Activated T-cell treated with anti-CD3 and anti-CD28 coated beads, Interleukin-2, amount 50 U/mL, for 72 hours (primary cell): ENCODE measurements at regions not wholly inside any gene's neighbourhood (a gene's known extent, or its start where the extent isn't known, plus 50 kb on each side); places are given as distances from the start of the nearest gene placed in this dataset.

Source experiments
- ATAC-seq, 2 donors: fragments of 150-1000 bp; cut with Tn5 transposase; replicated peaks in 1 of 2; 2 replicates each; pipeline ENCODE4 v1.10.0; 2021; ENCODE audit warnings: moderate library complexity in 2 of 2, mild to moderate bottlenecking in 1 of 2
- DNase-seq, 2 donors: peaks; one replicate each; pipeline ENCODE4 v3.0.0; 2021 to 2022; ENCODE audit warnings: mixed read lengths in 1 of 2
- H3K27ac Mint-ChIP-seq: one replicate; pipeline ENCODE4 v1.8.0; 2022; ENCODE audit warnings: mild to moderate bottlenecking, moderate library complexity, mixed read lengths
- H3K27me3 Mint-ChIP-seq: one replicate; pipeline ENCODE4 v1.8.0; 2022; ENCODE audit warnings: low read depth, mixed read lengths
- H3K36me3 Mint-ChIP-seq, 2 donors: one replicate each; pipeline ENCODE4 v1.8.0; 2022; ENCODE audit warnings: mixed read lengths in 2 of 2, mild to moderate bottlenecking in 1 of 2; ENCODE audit not compliant: insufficient read depth in 2 of 2
- H3K4me1 Mint-ChIP-seq: one replicate; pipeline ENCODE4 v1.8.0; 2022; ENCODE audit warnings: low read depth, mixed read lengths
- H3K4me3 Mint-ChIP-seq, 2 donors: one replicate each; pipeline ENCODE4 v1.8.0; 2022; ENCODE audit warnings: mild to moderate bottlenecking in 2 of 2, mixed read lengths in 2 of 2, moderate library complexity in 2 of 2
- H3K9me3 Mint-ChIP-seq, 2 donors: one replicate each; pipeline ENCODE4 v1.8.0; 2022; ENCODE audit warnings: mixed read lengths in 2 of 2

- H3K4me3 Mint-ChIP-seq: no peak overlapping the region
- H3K27me3 Mint-ChIP-seq: no peaks in the 10 kb centered on the region
- DNase-seq (no peak), ATAC-seq (no peak)
- H3K36me3 Mint-ChIP-seq: no peaks in the 10 kb centered on the region
- H3K9me3 Mint-ChIP-seq: peaks cover 0 to 2% of the 10 kb centered on the region in 2 donors
- no peak overlapping the region for H3K27ac Mint-ChIP-seq
- no peaks in the 10 kb centered on the region for H3K4me1 Mint-ChIP-seq
Measured at GRCh38 chr4:13833171-13833804, 205.8 kb upstream of the BOD1L1 start.

- H3K27ac Mint-ChIP-seq: no peak overlapping the region
- H3K4me1 Mint-ChIP-seq: no peaks in the 10 kb centered on the region
- ATAC-seq (no peak), DNase-seq (no peak)
- H3K27me3 Mint-ChIP-seq: peaks cover 6% of the 10 kb centered on the region
- peaks cover 2% of the 10 kb centered on the region in 2 donors for H3K9me3 Mint-ChIP-seq
- no peak overlapping the region for H3K4me3 Mint-ChIP-seq
- H3K36me3 Mint-ChIP-seq: no peaks in the 10 kb centered on the region
Measured at GRCh38 chr4:13836946-13837912, 209.7 kb upstream of the BOD1L1 start.

GRCh38 chr4:13840502-13841190 is 213.1 kb upstream of the BOD1L1 start:
- Mint-ChIP-seq H3K27me3 (peaks cover 6% of the 10 kb centered on the region), H3K4me3 (no peak overlapping the region), H3K9me3 (peaks cover 2% of the 10 kb centered on the region in 2 donors), H3K4me1 (no peaks in the 10 kb centered on the region), H3K36me3 (no peaks in the 10 kb centered on the region), H3K27ac (no peak overlapping the region)
- ATAC-seq (no peak), DNase-seq (no peak)

GRCh38 chr4:13844740-13845139 is 217.2 kb upstream of the BOD1L1 start:
- ATAC-seq (no peak), DNase-seq (no peak)
- H3K4me1 Mint-ChIP-seq: no peaks in the 10 kb centered on the region
- no peaks in the 10 kb centered on the region for H3K27me3 Mint-ChIP-seq
- H3K36me3 Mint-ChIP-seq: no peaks in the 10 kb centered on the region
- H3K9me3 Mint-ChIP-seq: peaks cover 2 to 3% of the 10 kb centered on the region in 2 donors
- H3K4me3 Mint-ChIP-seq: no peak overlapping the region
- no peak overlapping the region for H3K27ac Mint-ChIP-seq

GRCh38 chr4:13849778-13850177 is 222.3 kb upstream of the BOD1L1 start:
- Mint-ChIP-seq H3K9me3 (peaks cover 2 to 4% of the 10 kb centered on the region in 2 donors), H3K4me3 (no peak overlapping the region), H3K4me1 (no peaks in the 10 kb centered on the region), H3K27ac (no peak overlapping the region), H3K27me3 (no peaks in the 10 kb centered on the region), H3K36me3 (no peaks in the 10 kb centered on the region)
- DNase-seq (no peak), ATAC-seq (no peak)

GRCh38 chr4:13851085-13851940 is 223.8 kb upstream of the BOD1L1 start:
- DNase-seq (no peak), ATAC-seq (no peak)
- Mint-ChIP-seq H3K36me3 (no peaks in the 10 kb centered on the region), H3K27ac (no peak overlapping the region), H3K27me3 (no peaks in the 10 kb centered on the region), H3K9me3 (peaks cover 4 to 5% of the 10 kb centered on the region in 2 donors), H3K4me3 (no peak overlapping the region), H3K4me1 (no peaks in the 10 kb centered on the region)

GRCh38 chr4:13852411-13852810 is 224.9 kb upstream of the BOD1L1 start:
- H3K9me3 Mint-ChIP-seq: peaks cover 4 to 5% of the 10 kb centered on the region in 2 donors
- no peaks in the 10 kb centered on the region for H3K27me3 Mint-ChIP-seq
- no peak overlapping the region for H3K27ac Mint-ChIP-seq
- no peaks in the 10 kb centered on the region for H3K4me1 Mint-ChIP-seq
- no peaks in the 10 kb centered on the region for H3K36me3 Mint-ChIP-seq
- no peak for ATAC-seq
- no peak for DNase-seq
- H3K4me3 Mint-ChIP-seq: no peak overlapping the region

- no peak for DNase-seq
- ATAC-seq: no peak
- Mint-ChIP-seq H3K4me3 (no peak overlapping the region), H3K27ac (no peak overlapping the region), H3K4me1 (no peaks in the 10 kb centered on the region), H3K9me3 (peaks cover 3 to 4% of the 10 kb centered on the region in 2 donors), H3K36me3 (no peaks in the 10 kb centered on the region), H3K27me3 (peaks cover 7% of the 10 kb centered on the region)
Measured at GRCh38 chr4:13856387-13856786, 228.9 kb upstream of the BOD1L1 start.

- Mint-ChIP-seq H3K36me3 (peaks cover 0 to 1% of the 10 kb centered on the region in 2 donors), H3K9me3 (peaks cover 5% of the 10 kb centered on the region in 2 donors), H3K4me3 (no peak overlapping the region), H3K4me1 (no peaks in the 10 kb centered on the region), H3K27ac (no peak overlapping the region), H3K27me3 (peaks cover 7% of the 10 kb centered on the region)
- ATAC-seq (no peak), DNase-seq (no peak)
Measured at GRCh38 chr4:13857397-13857796, 229.9 kb upstream of the BOD1L1 start.

- DNase-seq: no peak
- peaks cover 7% of the 10 kb centered on the region in 2 donors for H3K9me3 Mint-ChIP-seq
- H3K4me1 Mint-ChIP-seq: no peaks in the 10 kb centered on the region
- H3K4me3 Mint-ChIP-seq: no peak overlapping the region
- peaks cover 7% of the 10 kb centered on the region for H3K27me3 Mint-ChIP-seq
- ATAC-seq: no peak
- H3K27ac Mint-ChIP-seq: no peak overlapping the region
- peaks cover 0 to 1% of the 10 kb centered on the region in 2 donors for H3K36me3 Mint-ChIP-seq
Measured at GRCh38 chr4:13857800-13858199, 230.3 kb upstream of the BOD1L1 start.

GRCh38 chr4:13859423-13859822 is 231.9 kb upstream of the BOD1L1 start:
- no peak for DNase-seq
- Mint-ChIP-seq H3K4me1 (no peaks in the 10 kb centered on the region), H3K9me3 (peaks cover 11 to 13% of the 10 kb centered on the region in 2 donors), H3K36me3 (peaks cover 1 to 3% of the 10 kb centered on the region in 2 donors), H3K27me3 (peaks cover 7% of the 10 kb centered on the region), H3K27ac (no peak overlapping the region), H3K4me3 (no peak overlapping the region)
- no peak for ATAC-seq

- H3K4me3 Mint-ChIP-seq: no peak overlapping the region
- ATAC-seq (no peak), DNase-seq (no peak)
- no peak overlapping the region for H3K27ac Mint-ChIP-seq
- peaks cover 1 to 3% of the 10 kb centered on the region in 2 donors for H3K36me3 Mint-ChIP-seq
- H3K4me1 Mint-ChIP-seq: no peaks in the 10 kb centered on the region
- peaks cover 7% of the 10 kb centered on the region for H3K27me3 Mint-ChIP-seq
- peaks cover 11 to 13% of the 10 kb centered on the region in 2 donors for H3K9me3 Mint-ChIP-seq
Measured at GRCh38 chr4:13860126-13860525, 232.6 kb upstream of the BOD1L1 start.
